Epithelial cell of prostate (primary cell): ENCODE measurements at regions not wholly inside any gene's neighbourhood (a gene's known extent, or its start where the extent isn't known, plus 50 kb on each side); places are given as distances from the start of the nearest gene placed in this dataset.
"Not testable (repeated sequence)": the region's sequence is repeated elsewhere in the genome, so short reads cannot be mapped to it uniquely, and the experiment has no call there.

Source experiments
- DNase-seq: peaks from one replicate; pipeline ENCODE4 v3.0.0-alpha.2; 2011; ENCODE audit warnings: low read depth, low spot score
- H3K27ac ChIP-seq: fragments of 450-650 bp; 2 replicates; pipeline ENCODE4 v1.5.1; 2017; ENCODE audit warnings: mild to moderate bottlenecking

GRCh38 chr7:19392246-19392645, 247.0 kb upstream of the FERD3L start:
- no peak overlapping the region for H3K27ac ChIP-seq
- peak; percentile 10 for DNase-seq

DNA sequence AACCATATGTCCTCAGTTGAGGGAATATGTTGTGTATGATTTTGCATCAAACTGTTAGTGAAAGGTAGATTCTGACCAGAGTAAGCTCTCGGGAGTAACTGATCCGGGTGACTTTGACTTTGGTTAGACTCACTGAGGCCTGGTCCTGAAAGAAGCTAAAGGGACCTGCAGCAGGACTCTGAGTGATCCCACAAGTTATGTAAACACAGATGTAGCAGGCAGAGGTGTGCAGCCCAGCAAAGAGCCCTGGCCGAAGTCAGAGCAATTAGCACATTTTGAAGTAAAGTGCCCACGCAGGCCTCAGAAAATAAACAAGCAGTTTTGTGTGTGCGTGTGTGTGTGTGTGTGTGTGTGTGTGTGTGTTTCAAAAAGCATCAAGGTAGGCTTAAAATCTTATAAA, 245.6 kb upstream of the FERD3L start:
- no peak overlapping the region for H3K27ac ChIP-seq
- DNase-seq: no peak

DNA sequence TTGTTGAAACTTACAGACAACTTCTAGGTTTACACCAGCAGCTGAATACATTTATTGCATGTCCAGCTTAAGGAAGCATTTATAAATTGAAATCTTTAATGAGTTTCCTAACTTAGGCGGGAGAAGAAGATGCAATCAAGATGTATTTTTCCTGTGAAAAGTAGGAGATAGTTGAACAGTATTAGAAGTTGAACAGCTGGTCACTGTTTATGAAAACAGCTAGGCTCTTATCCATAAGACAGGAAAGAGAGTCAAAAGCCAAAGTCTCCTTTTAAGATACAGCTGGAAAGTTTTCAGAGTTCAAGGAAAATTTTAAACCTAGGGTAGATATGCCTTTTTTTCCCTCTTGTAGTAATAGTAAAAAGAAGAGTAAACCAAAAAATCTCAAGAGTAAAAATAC, 236.1 kb upstream of the FERD3L start:
- no peak for DNase-seq

GRCh38 chr7:19378345-19378714, 233.1 kb upstream of the FERD3L start:
- no peak for DNase-seq
- no peak overlapping the region for H3K27ac ChIP-seq

More for the DNA sequence above, 236.1 kb upstream of the FERD3L start:
- H3K27ac ChIP-seq: no peak overlapping the region

- H3K27ac ChIP-seq: no peak overlapping the region
- DNase-seq: no peak
Measured at GRCh38 chr7:19377611-19378344, 232.6 kb upstream of the FERD3L start.

GRCh38 chr7:19376538-19376937, 231.3 kb upstream of the FERD3L start:
- no peak for DNase-seq
- no peak overlapping the region for H3K27ac ChIP-seq

GRCh38 chr7:19375976-19376375, 230.8 kb upstream of the FERD3L start:
- H3K27ac ChIP-seq: no peak overlapping the region
- peak; percentile 14 for DNase-seq

GRCh38 chr7:19373334-19373733, 228.1 kb upstream of the FERD3L start:
- no peak for DNase-seq

DNA sequence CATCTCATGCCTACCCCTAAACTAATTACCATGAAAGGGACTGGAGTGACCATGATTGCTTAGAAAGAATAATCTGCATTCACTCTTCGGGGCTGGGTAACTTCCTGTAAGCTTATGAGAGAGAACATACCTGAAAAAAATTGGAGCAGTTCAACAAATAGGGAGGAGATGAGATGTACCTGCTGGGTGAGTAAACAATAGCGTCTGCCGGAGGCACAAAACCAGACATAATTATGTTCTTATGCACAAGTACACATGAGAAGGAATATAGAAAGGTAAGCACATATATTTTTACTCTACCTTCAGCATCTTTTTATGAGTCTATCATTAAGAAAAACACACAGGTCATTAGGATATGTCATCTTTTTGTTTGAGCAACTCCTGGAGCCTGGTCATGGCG, 224.6 kb upstream of the FERD3L start:
- no peak overlapping the region for H3K27ac ChIP-seq
- no peak for DNase-seq

More at GRCh38 chr7:19373334-19373733, 228.1 kb upstream of the FERD3L start:
- H3K27ac ChIP-seq: no peak overlapping the region

DNA sequence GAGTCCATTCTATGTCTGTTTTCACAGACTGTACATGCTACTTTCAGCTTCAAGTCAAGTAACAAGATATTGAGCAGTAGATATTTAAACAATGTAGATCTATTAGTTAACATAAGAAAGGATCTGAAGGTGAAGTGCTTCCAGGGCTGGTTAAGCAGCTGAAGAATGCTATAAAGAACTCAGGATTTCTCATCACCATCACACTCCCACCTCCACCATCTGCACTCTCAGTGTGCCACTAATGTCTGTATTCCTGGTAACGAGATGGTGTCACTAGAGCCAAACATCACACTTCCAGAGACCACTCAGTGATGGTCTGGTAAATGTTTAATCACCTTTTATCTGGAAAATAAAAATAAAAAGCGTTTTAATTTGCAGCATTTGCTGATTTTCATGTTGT, 224.0 kb upstream of the FERD3L start:
- DNase-seq: no peak

DNA sequence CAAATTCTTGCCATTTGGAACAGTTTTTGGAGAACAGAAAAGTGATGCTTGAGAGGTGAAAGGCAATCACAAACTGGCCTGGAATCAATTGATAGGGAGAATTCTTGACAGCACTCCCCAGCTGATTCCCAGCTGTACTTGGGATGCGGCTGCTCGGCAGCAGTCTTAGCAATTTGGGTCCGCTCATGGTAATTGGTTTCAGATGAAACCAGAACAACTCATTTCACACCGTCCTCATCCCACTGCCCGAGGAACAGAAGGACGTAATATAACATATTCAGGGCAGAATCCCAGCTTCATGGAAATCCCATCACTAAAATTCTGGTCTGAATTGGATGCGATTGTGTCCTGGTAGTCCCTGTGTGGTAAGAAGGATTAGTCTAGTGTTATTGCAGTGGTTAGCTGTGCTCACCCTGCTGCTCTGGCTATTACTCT, 223.3 kb upstream of the FERD3L start:
- H3K27ac ChIP-seq: no peak overlapping the region
- no peak for DNase-seq

More for the DNA sequence above, 224.0 kb upstream of the FERD3L start:
- no peak overlapping the region for H3K27ac ChIP-seq

DNA sequence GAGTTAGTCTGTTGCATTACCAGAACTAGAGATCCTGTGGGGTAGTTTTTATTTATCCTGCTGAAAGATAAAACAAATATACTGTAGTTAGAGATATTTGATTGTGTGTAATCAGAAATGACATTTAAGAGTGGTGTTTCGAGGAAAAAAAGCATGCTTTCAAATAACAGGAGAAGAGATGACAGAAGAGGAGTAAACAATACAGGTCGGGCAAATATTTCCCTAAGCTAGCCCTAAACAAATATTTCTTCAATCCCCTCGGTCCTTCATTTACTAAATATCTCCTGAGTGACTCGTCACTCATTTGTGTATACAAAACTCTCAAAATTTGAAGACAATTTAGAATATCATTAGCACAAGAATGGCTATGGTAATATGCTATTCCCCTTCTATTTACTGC, 219.7 kb upstream of the FERD3L start:
- H3K27ac ChIP-seq: no peak overlapping the region

DNA sequence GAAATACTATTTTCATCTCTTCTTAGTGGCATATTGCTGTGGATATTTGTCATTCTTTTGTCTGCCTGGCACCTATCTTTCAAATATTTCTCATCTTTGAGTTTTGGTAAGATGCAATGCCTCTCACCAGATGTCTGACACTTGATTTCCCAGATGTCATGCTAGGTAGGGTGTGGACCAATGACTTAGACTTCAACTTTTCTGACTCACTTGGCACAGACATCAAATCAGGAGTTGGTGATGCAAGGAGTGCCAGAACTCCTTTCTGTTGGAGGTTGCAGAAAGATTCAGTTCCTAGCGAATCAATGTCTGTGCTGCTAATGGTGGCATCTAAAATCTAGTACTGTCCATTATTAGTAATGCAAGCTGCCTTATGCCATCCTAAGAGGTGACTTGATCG, 216.9 kb upstream of the FERD3L start:
- H3K27ac ChIP-seq: no peak overlapping the region
- peak; percentile 6 for DNase-seq

More for the DNA sequence above, 219.7 kb upstream of the FERD3L start:
- DNase-seq: no peak

DNA sequence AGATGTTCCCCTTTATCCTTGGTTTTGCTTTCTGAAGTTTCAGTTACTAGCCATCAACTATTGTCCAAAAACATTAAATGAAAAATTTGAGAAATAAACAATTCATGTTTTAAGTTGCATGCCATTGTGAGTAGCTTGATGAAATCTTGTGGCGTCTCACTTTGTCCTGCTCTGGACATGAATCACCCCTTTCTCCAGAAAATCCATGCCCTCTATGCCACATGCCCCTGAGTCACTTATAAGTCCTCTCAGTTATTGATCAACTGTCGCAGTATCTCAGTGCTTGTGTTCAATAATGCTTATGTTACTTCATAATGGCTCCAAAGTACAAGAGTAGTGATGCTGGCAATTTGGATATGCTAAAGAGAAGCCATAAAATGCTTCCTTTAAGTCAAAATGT, 208.0 kb upstream of the FERD3L start:
- DNase-seq: no peak
- H3K27ac ChIP-seq: no peak overlapping the region

- H3K27ac ChIP-seq: no peak overlapping the region
- DNase-seq: no peak
Measured at GRCh38 chr7:19352305-19352695, 207.1 kb upstream of the FERD3L start.

GRCh38 chr7:19351341-19352304, 206.4 kb upstream of the FERD3L start:
- H3K27ac ChIP-seq: no peak overlapping the region
- no peak for DNase-seq

DNA sequence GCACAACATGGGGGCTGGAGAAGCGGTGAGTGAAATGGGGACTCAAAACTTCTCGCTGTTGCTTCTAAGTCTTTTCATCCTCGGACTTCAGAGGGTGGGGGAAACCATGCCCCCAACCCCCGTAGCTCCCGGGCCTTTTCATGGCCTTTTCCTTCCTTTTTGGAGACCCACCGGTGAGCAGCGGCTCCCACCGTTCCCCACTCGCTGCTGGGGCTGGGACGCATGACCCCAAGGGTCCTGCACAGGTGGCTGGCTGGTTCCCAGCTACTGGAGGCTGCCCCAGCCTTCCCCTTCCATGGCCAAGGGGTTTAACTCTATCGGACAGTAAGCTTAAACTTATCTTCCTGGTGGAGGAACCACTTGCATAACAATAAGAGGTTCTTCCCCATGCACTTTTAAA, 194.3 kb upstream of the FERD3L start:
- no peak for DNase-seq
- no peak overlapping the region for H3K27ac ChIP-seq

DNA sequence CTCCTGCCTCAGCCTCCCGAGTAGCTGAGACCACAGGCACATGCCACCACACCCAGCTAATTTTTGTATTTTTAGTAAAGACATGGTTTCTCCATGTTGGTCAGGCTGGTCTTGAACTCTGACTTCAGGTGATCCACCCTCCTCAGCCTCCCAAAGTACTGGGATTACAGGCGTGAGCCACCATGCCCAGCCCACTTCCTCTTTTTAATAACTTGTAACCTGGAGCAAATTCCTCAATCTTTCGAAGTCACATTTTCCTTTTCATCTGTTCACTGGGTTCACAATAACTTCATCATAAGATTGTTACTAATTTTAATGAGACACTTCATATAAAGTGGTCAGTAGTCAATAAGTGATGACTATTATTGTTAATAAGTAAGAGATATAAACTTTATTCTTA, 193.3 kb upstream of the FERD3L start:
- H3K27ac ChIP-seq, DNase-seq: not testable (repeated sequence)

DNA sequence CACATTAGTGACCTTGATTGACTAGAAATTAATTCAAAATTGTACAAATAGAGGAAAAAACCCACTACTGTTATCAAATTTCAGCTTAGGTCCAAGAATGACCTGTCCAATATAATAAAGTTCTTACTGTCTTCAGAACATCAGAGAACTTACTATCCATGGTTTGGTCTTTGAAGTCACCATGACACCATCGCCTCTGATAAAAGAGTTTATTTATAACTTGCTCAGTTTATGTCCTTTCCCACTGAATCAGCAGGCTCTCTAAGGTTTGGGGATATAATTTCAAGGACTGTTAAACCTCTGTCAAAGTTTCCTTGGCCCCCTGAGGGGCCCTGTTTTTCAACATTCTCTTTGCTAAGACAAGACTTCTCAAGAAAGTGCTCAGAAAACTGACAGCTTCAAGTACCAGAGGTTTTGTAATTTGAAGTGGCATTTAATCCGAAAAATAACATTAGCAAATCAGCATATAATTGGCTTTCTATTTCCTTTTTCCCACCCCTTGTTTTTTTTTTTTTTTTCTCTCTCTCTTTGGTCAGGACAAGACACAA, 191.7 kb upstream of the FERD3L start:
- no peak for DNase-seq
- H3K27ac ChIP-seq: no peak overlapping the region

DNA sequence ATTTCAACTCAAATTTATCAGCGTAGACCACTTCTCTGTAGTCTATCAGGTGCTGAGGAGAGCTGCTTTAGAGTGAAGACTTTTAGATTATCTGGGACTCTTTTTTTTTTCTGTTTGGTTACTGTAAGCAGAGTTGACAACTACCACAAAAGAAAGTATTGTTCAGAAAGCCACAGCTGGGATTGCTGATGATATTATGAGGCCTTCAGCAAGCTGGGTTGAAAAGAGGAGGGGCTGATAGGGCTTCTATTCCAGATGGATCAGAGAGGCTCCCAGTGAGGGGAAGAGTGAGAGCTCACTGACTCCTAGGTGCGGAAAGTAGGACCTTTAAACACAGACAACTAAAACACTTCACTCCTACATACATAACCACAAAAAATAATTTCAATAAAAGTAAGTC, 188.5 kb upstream of the FERD3L start:
- DNase-seq: no peak
- H3K27ac ChIP-seq: no peak overlapping the region

- DNase-seq: no peak
- no peak overlapping the region for H3K27ac ChIP-seq
Measured at GRCh38 chr7:19327018-19327417, 181.8 kb upstream of the FERD3L start.
